Limb (tissue), 2 donors: ENCODE measurements at regions not wholly inside any gene's neighbourhood (a gene's known extent, or its start where the extent isn't known, plus 50 kb on each side); places are given as distances from the start of the nearest gene placed in this dataset.

Experiments
- DNase-seq, 2 donors: peaks; one replicate each; pipeline ENCODE4 v3.0.0-alpha.2; 2016; ENCODE audit errors: extremely low spot score in 2 of 2

DNA sequence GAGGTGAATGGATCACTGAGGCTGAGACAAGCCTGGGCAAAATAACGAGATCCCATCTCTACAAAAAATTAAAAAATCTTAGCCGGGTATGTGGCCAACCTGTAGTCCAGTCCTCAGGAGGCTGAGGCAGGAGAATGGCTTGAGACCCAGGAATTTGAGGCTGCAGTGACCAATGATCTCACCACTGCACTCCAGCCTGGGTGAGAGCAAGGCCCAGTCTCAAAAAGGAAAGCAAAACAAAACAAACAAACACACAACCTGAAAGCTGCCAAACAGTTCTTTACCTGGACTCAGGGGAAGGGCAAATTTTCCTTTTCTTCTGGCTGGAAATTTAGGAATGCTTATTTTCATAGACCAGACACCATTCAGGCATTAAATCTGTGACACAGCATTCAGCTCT, 163.1 kb upstream of the FAT1 start:
- DNase-seq: no peak

- DNase-seq: no peak
Measured at GRCh38 chr4:186887291-186887700, 163.6 kb upstream of the FAT1 start.

- no peak for DNase-seq
Measured at GRCh38 chr4:186887752-186888151, 164.1 kb upstream of the FAT1 start.

DNA sequence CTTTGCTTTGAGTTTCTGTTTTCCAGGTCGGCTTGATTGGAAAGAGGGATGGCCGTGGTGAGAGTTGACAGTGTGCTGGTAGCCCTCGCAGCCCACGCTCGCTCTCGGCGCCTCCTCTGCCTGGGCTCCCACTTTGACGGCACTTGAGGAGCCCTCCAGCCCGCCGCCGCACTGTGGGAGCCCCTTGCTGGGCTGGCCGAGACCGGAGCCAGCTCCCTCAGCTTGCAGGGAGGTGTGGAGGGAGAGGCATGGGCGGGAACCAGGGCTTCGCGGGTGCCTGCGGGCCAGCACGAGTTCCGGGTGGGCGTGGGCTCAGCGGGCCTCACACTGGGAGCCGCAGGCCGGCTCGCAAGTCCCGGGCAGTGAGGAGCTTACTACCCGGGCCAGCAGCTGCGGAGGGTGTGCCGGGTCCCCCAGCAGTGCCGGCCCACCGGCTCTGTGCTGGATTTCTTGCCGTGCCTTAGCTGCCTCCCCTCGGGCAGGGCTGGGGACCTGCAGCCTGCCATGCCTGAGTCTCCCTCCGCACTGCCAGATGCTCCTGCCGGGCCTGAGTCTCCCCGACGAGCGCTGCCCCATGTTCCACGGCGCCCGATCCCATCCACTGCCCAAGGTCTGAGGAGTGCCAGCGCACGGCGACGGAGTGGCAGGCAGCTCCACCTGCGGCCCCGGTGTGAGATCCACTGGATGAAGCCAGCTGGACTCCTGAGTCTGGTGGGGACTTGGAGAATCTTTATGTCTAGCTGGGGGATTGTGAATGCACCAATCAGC, 166.4 kb upstream of the FAT1 start:
- no peak for DNase-seq

- no peak for DNase-seq
Measured at GRCh38 chr4:186891859-186892486, 168.3 kb upstream of the FAT1 start.

- DNase-seq: no peak
Measured at GRCh38 chr4:186898367-186898766, 174.7 kb upstream of the FAT1 start.

- DNase-seq: no peak
Measured at GRCh38 chr4:186900232-186900900, 176.7 kb upstream of the FAT1 start.

DNA sequence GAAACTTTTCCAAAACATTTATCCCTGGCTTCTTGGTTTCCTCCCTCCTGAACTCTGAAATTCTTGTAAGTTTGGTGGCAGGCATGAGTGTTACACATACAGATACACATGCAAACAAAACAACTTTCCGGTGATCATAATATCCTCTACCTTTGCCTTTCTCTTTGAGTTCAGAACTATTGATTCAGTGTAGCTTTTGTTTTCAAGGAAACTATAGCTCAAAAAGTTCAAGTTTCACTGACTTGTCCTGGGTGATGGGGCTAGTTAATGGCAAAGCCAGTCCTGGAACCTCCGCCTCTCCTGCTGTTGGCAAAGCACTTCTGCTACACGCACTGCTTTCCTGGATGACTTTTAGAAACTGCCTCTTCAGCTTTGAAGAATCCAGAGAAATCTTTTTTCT, 177.3 kb upstream of the FAT1 start:
- DNase-seq: no peak

- no peak for DNase-seq
Measured at GRCh38 chr4:186901850-186902249, 178.2 kb upstream of the FAT1 start.

DNA sequence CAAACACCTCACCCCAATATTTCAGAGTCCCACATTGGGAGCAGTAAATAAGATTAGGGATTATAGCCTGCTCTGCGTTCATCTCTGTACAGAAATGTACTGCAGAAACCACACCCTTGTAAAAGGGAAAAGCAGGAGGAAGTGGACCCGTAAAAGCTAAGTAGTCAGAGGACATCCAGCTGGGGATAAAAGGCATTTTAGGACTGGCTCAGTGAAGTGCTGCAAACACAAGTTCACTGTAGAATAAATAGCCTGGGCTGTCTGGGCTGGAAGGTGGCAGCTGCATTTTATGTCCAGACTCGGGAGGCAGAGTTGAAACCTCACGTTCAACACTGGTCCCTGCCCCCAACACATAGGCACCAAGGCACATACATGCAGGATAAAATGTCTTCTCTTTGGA, 178.7 kb upstream of the FAT1 start:
- no peak for DNase-seq

DNA sequence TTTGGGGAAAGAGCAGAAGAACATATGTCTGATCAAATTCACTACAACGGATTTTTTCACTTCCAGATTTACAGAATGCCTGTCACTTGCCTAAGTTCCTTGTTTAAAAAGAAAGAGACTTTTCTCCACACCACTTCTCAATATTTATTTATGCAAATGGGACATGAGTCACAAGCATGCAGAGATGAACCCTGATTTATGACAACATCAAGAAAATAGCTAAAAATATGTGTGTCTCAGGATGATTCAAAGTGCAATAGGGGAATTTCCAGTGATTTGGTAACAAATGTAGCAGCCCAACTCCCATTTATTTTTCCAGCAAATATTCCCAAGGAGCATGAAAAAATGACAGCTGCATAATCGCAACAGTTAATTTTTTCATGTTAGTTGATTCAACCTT, 180.4 kb upstream of the FAT1 start:
- DNase-seq: no peak

- no peak for DNase-seq
Measured at GRCh38 chr4:186906722-186907121, 183.1 kb upstream of the FAT1 start.

GRCh38 chr4:186910385-186910784, 186.7 kb upstream of the FAT1 start:
- no peak for DNase-seq

GRCh38 chr4:186912606-186913005, 188.9 kb upstream of the FAT1 start:
- DNase-seq: no peak

- no peak for DNase-seq
Measured at GRCh38 chr4:186915816-186916215, 192.2 kb upstream of the FAT1 start.

GRCh38 chr4:186917136-186917535, 193.5 kb upstream of the FAT1 start:
- no peak for DNase-seq

DNA sequence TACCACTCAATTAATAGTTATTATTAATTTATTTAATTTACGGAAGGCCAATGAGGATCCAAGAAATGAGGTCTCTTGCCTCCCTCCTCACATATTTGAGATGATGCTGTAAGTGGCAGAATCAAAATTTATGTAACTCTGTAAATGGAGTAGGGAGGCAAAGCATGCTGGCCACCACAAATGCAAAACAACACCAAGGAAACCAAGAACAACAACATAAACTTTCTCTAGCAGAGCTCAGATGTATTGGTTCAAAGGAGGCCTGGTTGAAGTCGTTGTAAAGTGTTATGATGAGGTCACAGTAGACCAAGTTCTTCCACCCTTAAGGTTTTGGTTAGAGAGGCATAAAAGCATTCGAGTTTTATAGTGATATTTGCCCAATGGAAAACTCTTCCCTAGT, 194.8 kb upstream of the FAT1 start:
- no peak for DNase-seq

GRCh38 chr4:186919340-186919739, 195.7 kb upstream of the FAT1 start:
- no peak for DNase-seq

- peak in 1 of 2 donors; percentile 11 for DNase-seq
Measured at GRCh38 chr4:186920483-186920882, 196.8 kb upstream of the FAT1 start.

DNA sequence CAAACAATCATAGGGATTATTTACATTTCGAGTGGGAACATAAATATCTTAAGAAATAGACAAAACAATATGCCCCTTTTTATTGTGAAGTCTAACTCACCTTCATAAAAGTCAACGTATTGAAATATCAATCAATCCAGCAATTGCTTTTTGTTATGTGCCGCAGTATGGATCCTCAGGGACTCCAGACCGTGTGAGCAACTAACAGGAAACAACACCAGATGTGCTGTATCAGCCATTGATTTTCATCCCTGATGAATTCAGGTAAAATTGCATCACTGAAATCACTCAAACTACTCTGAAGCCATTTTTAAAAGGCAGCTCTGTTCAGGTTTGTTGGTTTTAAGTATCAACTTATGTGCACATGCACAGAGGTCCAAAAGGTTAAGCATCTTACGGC, 197.3 kb upstream of the FAT1 start:
- DNase-seq: no peak

DNA sequence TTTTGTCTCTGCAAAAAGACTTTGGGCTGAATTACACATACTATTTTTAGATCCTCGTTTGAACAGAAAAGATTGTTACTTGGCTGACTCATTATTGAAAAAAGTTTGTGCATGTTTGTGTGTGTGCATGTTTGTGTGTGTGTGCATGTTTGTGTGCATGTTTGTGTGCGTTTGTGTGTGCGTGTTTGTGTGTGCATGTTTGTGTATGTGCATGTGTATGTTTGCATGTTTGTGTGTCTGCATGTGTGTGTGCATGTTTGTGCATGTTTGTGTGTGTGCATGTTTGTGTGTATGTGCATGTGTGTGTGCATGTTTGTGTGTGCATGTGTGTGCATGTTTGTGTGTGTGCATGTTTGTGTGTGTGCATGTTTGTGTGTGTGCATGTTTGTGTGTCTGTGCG, 201.1 kb upstream of the FAT1 start:
- DNase-seq: no peak

- no peak for DNase-seq
Measured at GRCh38 chr4:186927624-186928023, 204.0 kb upstream of the FAT1 start.

GRCh38 chr4:186930024-186930423, 206.4 kb upstream of the FAT1 start:
- DNase-seq: no peak
